IPS-15b (cell line): ENCODE measurements at regions not wholly inside any gene's neighbourhood (a gene's known extent, or its start where the extent isn't known, plus 50 kb on each side); places are given as distances from the start of the nearest gene placed in this dataset.

Experiments used
- H3K27me3 ChIP-seq: one replicate; pipeline ENCODE4 v1.6.1; 2013; ENCODE audit warnings: low read length; ENCODE audit not compliant: control insufficient read depth, insufficient read depth
- H3K36me3 ChIP-seq: one replicate; pipeline ENCODE4 v1.6.1; 2013; ENCODE audit warnings: low read length; ENCODE audit not compliant: control insufficient read depth, insufficient read depth
- H3K4me1 ChIP-seq: one replicate; pipeline ENCODE4 v1.6.1; 2013; ENCODE audit warnings: mild to moderate bottlenecking, low read length; ENCODE audit not compliant: control insufficient read depth, insufficient read depth
- H3K4me3 ChIP-seq: one replicate; pipeline ENCODE4 v1.5.1; 2013; ENCODE audit warnings: low read depth, low read length
- H3K9ac ChIP-seq: one replicate; pipeline ENCODE4 v1.6.1; 2013; ENCODE audit warnings: low read depth, mild to moderate bottlenecking, low read length
- H3K9me3 ChIP-seq: one replicate; pipeline ENCODE4 v1.6.1; 2013; ENCODE audit warnings: mild to moderate bottlenecking, low read length; ENCODE audit not compliant: control insufficient read depth, insufficient read depth

DNA sequence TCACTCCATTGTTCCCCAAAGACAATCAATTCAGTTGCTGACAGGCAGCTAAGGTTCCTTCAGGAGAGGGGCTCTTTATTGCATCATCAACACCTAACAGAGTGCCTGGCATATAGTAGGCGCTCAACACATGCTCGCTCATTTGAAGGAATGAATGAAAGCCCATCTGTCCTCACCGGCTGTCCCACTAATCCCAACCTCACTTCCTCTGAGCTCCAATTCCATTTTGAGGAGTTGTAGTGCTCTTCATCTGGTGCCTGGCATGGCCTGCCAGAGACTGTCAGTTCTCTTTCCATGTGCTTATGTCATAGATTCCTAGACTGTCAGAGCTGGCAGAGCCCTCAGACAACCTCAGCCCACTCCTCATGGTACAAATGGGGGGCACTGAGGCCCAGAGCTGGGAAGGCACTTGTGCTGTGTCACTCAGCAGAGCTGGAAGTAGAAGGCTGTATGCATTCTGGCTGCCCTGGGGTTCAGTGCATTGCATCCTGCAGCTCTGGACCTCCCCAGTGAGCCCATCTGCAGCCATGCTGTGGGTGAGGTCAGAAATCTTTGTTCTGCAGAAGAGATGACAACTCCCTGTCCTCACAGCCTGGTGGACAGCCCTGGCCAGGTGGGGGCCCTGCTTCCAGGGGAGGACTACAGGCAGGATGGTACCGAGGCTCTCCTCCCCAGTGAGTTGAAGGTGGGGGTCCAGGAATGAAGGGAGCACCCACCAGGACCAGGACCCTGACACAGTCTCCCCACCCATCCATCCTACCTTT, 134.9 kb upstream of the PJA1 start:
- no peak overlapping the region for H3K4me3 ChIP-seq
- no peaks in the 10 kb centered on the region for H3K9me3 ChIP-seq
- peaks cover 5% of the 10 kb centered on the region for H3K27me3 ChIP-seq
- H3K4me1 ChIP-seq = no peaks in the 10 kb centered on the region
- H3K9ac ChIP-seq = no peak overlapping the region
- H3K36me3 ChIP-seq = no peaks in the 10 kb centered on the region

GRCh38 chrX:69299285-69299684, 134.0 kb upstream of the PJA1 start:
- H3K9ac ChIP-seq = no peak overlapping the region
- H3K27me3 ChIP-seq = peaks cover 5% of the 10 kb centered on the region
- no peaks in the 10 kb centered on the region for H3K4me1 ChIP-seq
- H3K36me3 ChIP-seq = no peaks in the 10 kb centered on the region
- H3K4me3 ChIP-seq = no peak overlapping the region
- no peaks in the 10 kb centered on the region for H3K9me3 ChIP-seq

- Histone ChIP-seq H3K9ac (no peak overlapping the region), H3K36me3 (no peaks in the 10 kb centered on the region), H3K4me3 (no peak overlapping the region)
Observed at GRCh38 chrX:69298466-69299140, 133.3 kb upstream of the PJA1 start.

DNA sequence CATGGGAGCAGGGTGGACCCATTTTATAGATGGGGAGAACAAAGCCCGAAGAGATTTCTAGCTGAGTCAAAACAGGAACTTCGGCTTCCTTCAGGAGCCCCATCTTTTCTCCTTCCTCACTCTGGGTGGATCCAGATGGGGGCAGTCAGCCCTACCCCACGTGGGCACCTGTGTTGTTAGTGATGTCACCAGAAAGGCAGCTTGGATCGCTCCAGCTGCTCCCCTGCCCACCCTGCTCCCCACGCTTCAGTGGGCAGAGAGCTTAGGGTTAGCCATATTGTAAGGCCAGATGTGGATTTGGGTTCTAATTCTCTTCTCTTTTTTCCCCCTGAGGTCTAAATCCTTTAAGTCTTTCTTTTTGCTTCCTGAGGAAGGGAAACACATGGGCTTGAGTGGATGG, 132.3 kb upstream of the PJA1 start:
- H3K36me3 ChIP-seq = no peaks in the 10 kb centered on the region
- H3K4me3 ChIP-seq = no peak overlapping the region
- no peaks in the 10 kb centered on the region for H3K9me3 ChIP-seq
- no peaks in the 10 kb centered on the region for H3K27me3 ChIP-seq
- no peak overlapping the region for H3K9ac ChIP-seq
- no peaks in the 10 kb centered on the region for H3K4me1 ChIP-seq

More at GRCh38 chrX:69298466-69299140, 133.3 kb upstream of the PJA1 start:
- no peaks in the 10 kb centered on the region for H3K4me1 ChIP-seq
- H3K27me3 ChIP-seq = peaks cover 2% of the 10 kb centered on the region
- H3K9me3 ChIP-seq = no peaks in the 10 kb centered on the region

DNA sequence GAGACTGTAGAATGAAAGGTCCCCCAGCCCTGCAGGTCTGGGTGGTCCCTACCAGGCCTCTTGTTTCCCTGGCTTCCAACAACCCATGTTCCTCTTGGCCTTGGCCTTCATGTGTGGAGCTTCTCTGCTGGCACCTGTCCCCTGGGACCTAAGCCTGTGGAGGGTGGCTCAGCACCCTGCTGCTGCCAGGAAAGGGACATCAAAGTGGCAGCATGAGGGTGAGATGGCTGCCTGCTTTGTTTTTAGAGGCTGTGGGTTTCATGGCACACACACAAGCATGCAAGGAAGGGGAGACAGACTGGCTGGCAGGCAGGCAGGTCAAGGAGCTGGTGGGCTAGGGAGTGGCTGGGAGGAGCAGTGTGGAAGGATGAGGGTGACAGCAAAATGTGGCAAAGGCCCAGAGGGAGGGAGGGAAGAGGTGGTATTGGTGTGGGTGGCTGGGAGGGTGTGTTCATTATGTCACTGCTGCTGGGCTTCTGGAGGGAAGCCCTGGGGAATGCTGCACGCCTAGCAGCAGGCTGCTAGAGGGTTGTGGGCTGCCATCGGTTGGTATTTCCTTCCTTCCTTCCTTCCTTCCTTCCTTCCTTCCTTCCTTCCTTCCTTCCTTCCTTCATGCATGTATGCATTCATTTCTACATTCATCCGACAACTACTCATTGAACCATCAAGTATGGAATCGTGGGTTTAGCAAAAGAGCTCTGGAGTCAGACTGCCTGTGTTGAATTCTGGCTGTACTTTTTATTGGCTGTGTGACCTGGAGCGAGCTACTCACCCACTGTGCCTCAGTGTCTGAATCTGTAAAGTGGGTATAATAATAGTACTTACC, 128.7 kb upstream of the PJA1 start:
- Histone ChIP-seq H3K9me3 (no peaks in the 10 kb centered on the region), H3K4me1 (peaks cover 3% of the 10 kb centered on the region), H3K27me3 (no peaks in the 10 kb centered on the region), H3K4me3 (no peak overlapping the region), H3K9ac (no peak overlapping the region), H3K36me3 (no peaks in the 10 kb centered on the region)

DNA sequence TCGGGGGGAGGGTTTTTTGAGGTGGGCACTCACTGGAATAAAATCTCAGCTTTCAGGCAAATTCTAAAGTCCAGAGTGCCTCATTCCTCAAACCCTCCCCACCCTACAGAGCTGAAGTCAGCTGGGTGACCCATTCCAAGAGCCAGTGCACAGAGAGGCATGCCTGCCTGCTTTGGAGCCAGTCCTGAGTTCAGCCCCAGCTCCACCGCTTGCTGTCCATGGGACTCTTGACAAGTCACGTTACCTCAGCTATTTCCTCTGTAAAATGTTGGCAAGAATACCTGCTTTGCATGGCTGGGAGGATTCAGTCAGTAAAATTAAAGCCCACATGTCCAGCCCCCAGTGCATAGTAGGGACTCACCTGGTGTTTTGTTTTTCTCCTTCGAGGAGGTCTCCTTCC, 125.9 kb upstream of the PJA1 start:
- peaks cover 3% of the 10 kb centered on the region for H3K4me1 ChIP-seq
- no peaks in the 10 kb centered on the region for H3K36me3 ChIP-seq
- H3K4me3 ChIP-seq = no peak overlapping the region
- peaks cover 14% of the 10 kb centered on the region for H3K27me3 ChIP-seq
- H3K9ac ChIP-seq = no peak overlapping the region
- no peaks in the 10 kb centered on the region for H3K9me3 ChIP-seq

GRCh38 chrX:69290292-69290691, 125.0 kb upstream of the PJA1 start:
- Histone ChIP-seq H3K4me1 (peaks cover 3% of the 10 kb centered on the region), H3K36me3 (no peaks in the 10 kb centered on the region), H3K9me3 (no peaks in the 10 kb centered on the region), H3K4me3 (no peak overlapping the region), H3K27me3 (peaks cover 15% of the 10 kb centered on the region), H3K9ac (no peak overlapping the region)

DNA sequence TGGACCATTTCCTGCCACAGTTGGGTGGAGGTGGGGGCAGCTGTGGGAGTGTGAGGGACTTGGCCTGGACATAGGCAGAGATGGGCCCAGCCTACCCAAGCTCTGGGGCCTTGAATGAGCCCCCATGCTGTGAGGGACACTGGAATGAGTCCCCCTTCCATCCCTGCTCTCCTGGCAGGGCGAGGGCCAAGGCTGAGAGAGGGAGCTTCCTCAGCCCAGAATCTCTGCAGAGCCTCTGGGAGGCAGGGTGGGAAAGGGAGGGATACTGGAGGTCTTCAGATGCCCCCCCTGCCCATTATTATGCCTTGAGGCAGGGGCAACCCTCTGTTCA, 124.5 kb upstream of the PJA1 start:
- H3K36me3 ChIP-seq = no peaks in the 10 kb centered on the region
- peaks cover 20% of the 10 kb centered on the region for H3K27me3 ChIP-seq
- no peak overlapping the region for H3K4me3 ChIP-seq
- H3K9ac ChIP-seq = no peak overlapping the region
- peaks cover 3% of the 10 kb centered on the region for H3K4me1 ChIP-seq
- no peaks in the 10 kb centered on the region for H3K9me3 ChIP-seq

GRCh38 chrX:69289046-69289792, 124.0 kb upstream of the PJA1 start:
- Histone ChIP-seq H3K4me3 (no peak overlapping the region), H3K9ac (no peak overlapping the region), H3K27me3 (peaks cover 26% of the 10 kb centered on the region), H3K36me3 (no peaks in the 10 kb centered on the region), H3K9me3 (no peaks in the 10 kb centered on the region), H3K4me1 (peaks cover 3% of the 10 kb centered on the region)

GRCh38 chrX:69287095-69287494, 121.8 kb upstream of the PJA1 start:
- no peaks in the 10 kb centered on the region for H3K9me3 ChIP-seq
- no peak overlapping the region for H3K4me3 ChIP-seq
- H3K9ac ChIP-seq = no peak overlapping the region
- no peaks in the 10 kb centered on the region for H3K36me3 ChIP-seq
- peaks cover 45% of the 10 kb centered on the region for H3K27me3 ChIP-seq
- peaks cover 3% of the 10 kb centered on the region for H3K4me1 ChIP-seq

DNA sequence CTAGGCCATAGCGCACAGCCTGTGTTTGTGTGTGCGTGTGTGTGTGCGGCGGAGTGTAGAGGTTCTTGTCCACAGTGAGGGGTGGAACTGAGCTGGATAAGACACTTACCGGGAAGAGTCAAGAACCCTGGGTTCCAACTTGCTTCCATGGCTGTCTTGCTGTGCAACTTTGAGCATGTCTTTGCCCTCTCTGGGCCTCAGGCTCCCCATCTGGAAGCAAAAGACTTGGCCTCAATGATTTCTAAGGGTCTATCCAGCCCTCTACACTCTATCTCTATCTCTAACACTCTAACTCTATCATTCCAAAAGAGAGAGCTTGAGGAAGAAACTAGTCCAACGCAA, 121.3 kb upstream of the PJA1 start:
- H3K36me3 ChIP-seq = no peaks in the 10 kb centered on the region
- no peaks in the 10 kb centered on the region for H3K9me3 ChIP-seq
- H3K27me3 ChIP-seq = peaks cover 51% of the 10 kb centered on the region

More for the DNA sequence above, 121.3 kb upstream of the PJA1 start:
- no peak overlapping the region for H3K9ac ChIP-seq
- peaks cover 3% of the 10 kb centered on the region for H3K4me1 ChIP-seq
- H3K4me3 ChIP-seq = no peak overlapping the region
